ENCODE measurements at regions not wholly inside any gene's neighbourhood (a gene's known extent, or its start where the extent isn't known, plus 50 kb on each side); places are given as distances from the start of the nearest gene placed in this dataset.

DNA sequence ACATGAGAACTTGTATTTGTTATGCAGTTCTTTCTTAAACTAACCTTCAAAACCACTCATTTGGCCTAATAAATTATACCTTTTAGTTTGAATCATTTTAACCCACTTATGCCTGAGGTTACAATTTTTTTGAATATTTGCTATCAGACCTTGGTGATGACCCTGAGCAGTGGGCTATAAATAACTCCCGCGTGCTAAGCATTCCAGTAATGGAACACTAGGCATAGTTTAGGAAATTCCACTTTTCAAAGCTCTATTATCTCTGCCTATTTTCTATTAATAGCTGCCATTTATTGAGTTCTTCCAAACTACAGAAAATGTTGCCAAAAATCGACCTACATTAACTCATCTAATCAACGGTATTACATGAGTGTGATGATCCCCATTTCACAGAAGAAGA is 993.4 kb upstream of the FAT3 start:
- TF ChIP-seq JUN (IDR thresholded peaks at IDR 0.05; ENCODE audit: borderline replicate concordance, insufficient read depth, insufficient read length, low read depth) (no peak), EZH2 (IDR thresholded peaks at IDR 0.05; ENCODE audit: borderline replicate concordance, low read depth, low read length, severe bottlenecking) (no peak), POLR2AphosphoS5 (IDR thresholded peaks at IDR 0.05; ENCODE audit: insufficient read depth, low read depth, low read length) (no peak), POLR2A (IDR thresholded peaks at IDR 0.05; ENCODE audit: low read depth, low read length) (no peak), GATA2 (IDR thresholded peaks at IDR 0.05; ENCODE audit: insufficient read depth, insufficient read length, low read depth, low read length) (no peak)
- TF ChIP-seq, protein P1, sequence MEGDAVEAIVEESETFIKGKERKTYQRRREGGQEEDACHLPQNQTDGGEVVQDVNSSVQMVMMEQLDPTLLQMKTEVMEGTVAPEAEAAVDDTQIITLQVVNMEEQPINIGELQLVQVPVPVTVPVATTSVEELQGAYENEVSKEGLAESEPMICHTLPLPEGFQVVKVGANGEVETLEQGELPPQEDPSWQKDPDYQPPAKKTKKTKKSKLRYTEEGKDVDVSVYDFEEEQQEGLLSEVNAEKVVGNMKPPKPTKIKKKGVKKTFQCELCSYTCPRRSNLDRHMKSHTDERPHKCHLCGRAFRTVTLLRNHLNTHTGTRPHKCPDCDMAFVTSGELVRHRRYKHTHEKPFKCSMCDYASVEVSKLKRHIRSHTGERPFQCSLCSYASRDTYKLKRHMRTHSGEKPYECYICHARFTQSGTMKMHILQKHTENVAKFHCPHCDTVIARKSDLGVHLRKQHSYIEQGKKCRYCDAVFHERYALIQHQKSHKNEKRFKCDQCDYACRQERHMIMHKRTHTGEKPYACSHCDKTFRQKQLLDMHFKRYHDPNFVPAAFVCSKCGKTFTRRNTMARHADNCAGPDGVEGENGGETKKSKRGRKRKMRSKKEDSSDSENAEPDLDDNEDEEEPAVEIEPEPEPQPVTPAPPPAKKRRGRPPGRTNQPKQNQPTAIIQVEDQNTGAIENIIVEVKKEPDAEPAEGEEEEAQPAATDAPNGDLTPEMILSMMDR (IDR thresholded peaks at IDR 0.05; ENCODE audit: extremely low read depth in 1 of 2, insufficient read depth in 1 of 2, low read depth in 1 of 2, low read length in 2 of 2) = no peak
- CTCF ChIA-PET = interaction anchor here (1.6 kb wide), 1 partner anchor 17 kb away, joined by 6 read pairs; no protein-coding TSS in a partner anchor
- Histone ChIP-seq H3K9me1 (replicated peaks; ENCODE audit: control insufficient read depth, extremely low read depth, insufficient read depth, low read length) (no peaks in the 10 kb centered on the region), H3K9ac (replicated peaks; ENCODE audit: extremely low read depth, insufficient read depth, low read length) (no peak overlapping the region), H3K27me3 (ENCODE audit: control insufficient read depth in 2 of 2, insufficient read depth in 2 of 2, low read length in 2 of 2) (no peaks in the 10 kb centered on the region), H2AFZ (ENCODE audit: low read depth, low read length) (no peak overlapping the region), H3K4me3 (replicated peaks in 1 of 3; ENCODE audit: insufficient read depth in 1 of 3, low read depth in 1 of 3, low read length in 3 of 3) (no peak overlapping the region), H3K27ac (ENCODE audit: insufficient read depth, low read depth, low read length) (no peak overlapping the region), H3K4me2 (ENCODE audit: insufficient read depth, low read length) (no peak overlapping the region), H3K79me2 (ENCODE audit: control insufficient read depth, insufficient read depth, low read length) (no peaks in the 10 kb centered on the region), H4K20me1 (replicated peaks; ENCODE audit: control insufficient read depth, extremely low read depth, insufficient read depth, low read length) (no peaks in the 10 kb centered on the region), H3K9me3 (replicated peaks; ENCODE audit: control insufficient read depth, insufficient read depth, low read length) (no peaks in the 10 kb centered on the region), H3K36me3 (ENCODE audit: control insufficient read depth in 2 of 2, extremely low read depth in 1 of 2, insufficient read depth in 2 of 2, low read length in 2 of 2) (no peaks in the 10 kb centered on the region), H3K4me1 (ENCODE audit: control insufficient read depth, extremely low read depth, insufficient read depth, low read length) (no peaks in the 10 kb centered on the region)
- intact Hi-C loops (cut with micrococcal nuclease) = no loop called here
- dilution Hi-C loops (cut with MboI; ENCODE audit: extremely low pct_ligation_motif_present, low sequenced_read_pairs) = no loop called here
- no TSS peak for BruUV-seq (replicated peaks)
- no peak for DNase-seq (ENCODE audit: low read depth, low spot score)
- no peak for FAIRE-seq
- POLR2A ChIA-PET = no interaction called here

DNA sequence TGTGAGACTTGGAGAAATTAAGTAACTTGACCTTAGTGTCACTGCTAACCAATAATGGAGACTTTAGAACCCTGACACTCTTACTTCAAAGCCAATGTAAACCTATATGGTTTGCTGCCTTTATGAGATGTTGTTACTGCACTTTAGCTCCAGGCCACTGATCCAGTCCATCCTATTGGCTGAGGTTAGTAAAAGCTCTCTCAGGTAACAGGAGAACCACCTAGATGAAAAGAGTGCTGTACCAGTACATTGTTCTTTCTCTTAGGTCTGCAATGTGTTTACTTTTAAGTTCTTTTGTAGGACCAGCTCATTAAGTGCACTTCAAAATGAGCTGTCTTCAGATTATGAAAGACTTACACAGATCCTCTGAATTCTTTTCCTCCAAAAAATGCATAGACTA is 994.0 kb upstream of the FAT3 start:
- Histone ChIP-seq H3K9me3 (replicated peaks; ENCODE audit: control insufficient read depth, insufficient read depth, low read length) (no peaks in the 10 kb centered on the region), H3K9me1 (replicated peaks; ENCODE audit: control insufficient read depth, extremely low read depth, insufficient read depth, low read length) (no peaks in the 10 kb centered on the region), H2AFZ (ENCODE audit: low read depth, low read length) (no peak overlapping the region), H4K20me1 (replicated peaks; ENCODE audit: control insufficient read depth, extremely low read depth, insufficient read depth, low read length) (no peaks in the 10 kb centered on the region), H3K9ac (replicated peaks; ENCODE audit: extremely low read depth, insufficient read depth, low read length) (no peak overlapping the region), H3K4me1 (ENCODE audit: control insufficient read depth, extremely low read depth, insufficient read depth, low read length) (no peaks in the 10 kb centered on the region), H3K4me2 (ENCODE audit: insufficient read depth, low read length) (no peak overlapping the region), H3K79me2 (ENCODE audit: control insufficient read depth, insufficient read depth, low read length) (no peaks in the 10 kb centered on the region), H3K27me3 (ENCODE audit: control insufficient read depth in 2 of 2, insufficient read depth in 2 of 2, low read length in 2 of 2) (no peaks in the 10 kb centered on the region), H3K4me3 (replicated peaks in 1 of 3; ENCODE audit: insufficient read depth in 1 of 3, low read depth in 1 of 3, low read length in 3 of 3) (no peak overlapping the region), H3K36me3 (ENCODE audit: control insufficient read depth in 2 of 2, extremely low read depth in 1 of 2, insufficient read depth in 2 of 2, low read length in 2 of 2) (no peaks in the 10 kb centered on the region), H3K27ac (ENCODE audit: insufficient read depth, low read depth, low read length) (no peak overlapping the region)
- no peak for FAIRE-seq
- TF ChIP-seq POLR2A (IDR thresholded peaks at IDR 0.05; ENCODE audit: low read depth, low read length) = no peak
- no peak for TF ChIP-seq GATA2 (IDR thresholded peaks at IDR 0.05; ENCODE audit: insufficient read depth, insufficient read length, low read depth, low read length)
- TF ChIP-seq EZH2 (IDR thresholded peaks at IDR 0.05; ENCODE audit: borderline replicate concordance, low read depth, low read length, severe bottlenecking) = no peak
- TF ChIP-seq FOS (IDR thresholded peaks at IDR 0.05; ENCODE audit: borderline replicate concordance, insufficient read depth, low read length) = no peak
- no peak for TF ChIP-seq MYC (IDR thresholded peaks at IDR 0.05; ENCODE audit: low read depth, low read length)
- TF ChIP-seq POLR2AphosphoS5 (IDR thresholded peaks at IDR 0.05; ENCODE audit: insufficient read depth, low read depth, low read length) = no peak
- no peak for TF ChIP-seq JUN (IDR thresholded peaks at IDR 0.05; ENCODE audit: borderline replicate concordance, insufficient read depth, insufficient read length, low read depth)
- TF ChIP-seq, protein P2, sequence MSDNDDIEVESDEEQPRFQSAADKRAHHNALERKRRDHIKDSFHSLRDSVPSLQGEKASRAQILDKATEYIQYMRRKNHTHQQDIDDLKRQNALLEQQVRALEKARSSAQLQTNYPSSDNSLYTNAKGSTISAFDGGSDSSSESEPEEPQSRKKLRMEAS (IDR thresholded peaks at IDR 0.05; ENCODE audit: insufficient read depth, insufficient read length) = no peak
- dilution Hi-C loops (cut with MboI; ENCODE audit: extremely low pct_ligation_motif_present, low sequenced_read_pairs) (no loop called here), intact Hi-C loops (cut with micrococcal nuclease) (no loop called here)
- BruUV-seq (replicated peaks) = no TSS peak
- POLR2A ChIA-PET = no interaction called here
- no peak for DNase-seq (ENCODE audit: low read depth, low spot score)
- CTCF ChIA-PET = interaction anchor here (1.6 kb wide), 1 partner anchor 17 kb away, joined by 6 read pairs; no protein-coding TSS in a partner anchor

Data from endothelial cell of umbilical vein (primary cell).